NCI-H510A treated with DMSO at 0.1 percent for 48 hours (cell line): ENCODE measurements at regions not wholly inside any gene's neighbourhood (a gene's known extent, or its start where the extent isn't known, plus 50 kb on each side); places are given as distances from the start of the nearest gene placed in this dataset.

Source experiments
- DNase-seq: peaks from one replicate; lab custom pipeline; 2025; lab: John Stamatoyannopoulos, UW

DNA sequence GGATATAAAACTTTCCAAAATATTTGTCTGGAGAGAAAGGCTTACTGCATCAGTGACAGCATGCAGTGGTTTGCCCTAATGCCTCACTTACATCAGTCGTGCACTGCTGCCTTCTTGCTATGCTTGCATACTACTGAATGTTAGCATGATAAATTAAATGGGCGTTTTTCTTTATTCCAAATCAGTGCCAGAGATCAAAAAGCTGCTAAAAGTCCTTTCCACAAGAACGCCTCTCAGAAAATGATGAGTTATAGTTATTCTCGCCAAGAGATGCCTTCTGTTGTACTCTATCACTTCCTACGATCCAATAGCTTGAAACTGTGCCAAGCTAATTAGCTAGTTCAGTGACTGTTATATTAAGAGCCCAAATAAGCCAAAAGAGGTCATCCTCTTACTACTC is 345.8 kb upstream of the ROBO2 start:
- DNase-seq: no peak

DNA sequence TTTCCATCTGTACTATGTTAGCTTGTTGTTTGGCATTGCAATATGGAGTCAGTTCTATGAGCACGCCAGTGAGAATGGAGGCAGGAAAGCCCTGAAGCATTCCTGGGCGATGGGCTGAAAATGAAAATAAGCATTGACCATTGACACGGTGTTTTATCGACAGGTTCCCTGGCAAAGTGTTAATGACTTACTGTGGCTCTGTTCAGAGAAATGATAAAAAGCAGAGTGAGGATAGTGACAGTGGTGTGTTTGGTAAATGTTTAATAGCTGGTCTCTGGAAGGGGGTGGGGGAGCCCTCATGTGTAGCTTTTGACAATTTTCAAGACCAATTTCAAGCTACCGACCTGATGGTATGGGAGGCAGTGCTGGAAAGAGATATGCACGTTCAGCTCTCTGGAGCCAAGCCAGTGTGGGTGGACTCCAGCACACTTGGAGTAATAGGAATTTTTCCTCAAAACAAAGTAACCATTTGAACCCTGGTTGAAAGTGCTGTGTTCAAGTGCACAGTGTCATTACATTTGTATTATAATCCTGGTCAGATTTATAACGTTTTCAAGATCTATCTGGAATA is 341.7 kb upstream of the ROBO2 start:
- no peak for DNase-seq

DNA sequence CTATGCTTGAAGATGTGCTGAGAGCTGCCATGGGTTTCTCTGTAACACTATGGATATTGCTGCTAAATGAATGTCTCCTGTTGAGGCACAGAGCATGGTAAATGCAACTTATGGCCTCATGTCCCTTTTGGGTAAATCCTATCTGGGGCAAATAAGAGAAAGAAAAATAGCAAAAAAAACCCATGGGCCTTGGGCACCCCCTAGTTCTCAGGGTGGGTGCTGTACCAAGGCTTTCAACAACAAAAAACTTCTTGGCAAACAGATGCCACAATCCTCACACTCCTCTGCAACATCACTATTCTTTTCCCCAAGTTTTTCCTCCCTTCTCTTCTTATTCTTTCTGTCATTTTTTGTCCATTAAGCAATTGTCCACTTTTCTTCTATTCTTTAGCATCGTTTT is 340.1 kb upstream of the ROBO2 start:
- DNase-seq: no peak

DNA sequence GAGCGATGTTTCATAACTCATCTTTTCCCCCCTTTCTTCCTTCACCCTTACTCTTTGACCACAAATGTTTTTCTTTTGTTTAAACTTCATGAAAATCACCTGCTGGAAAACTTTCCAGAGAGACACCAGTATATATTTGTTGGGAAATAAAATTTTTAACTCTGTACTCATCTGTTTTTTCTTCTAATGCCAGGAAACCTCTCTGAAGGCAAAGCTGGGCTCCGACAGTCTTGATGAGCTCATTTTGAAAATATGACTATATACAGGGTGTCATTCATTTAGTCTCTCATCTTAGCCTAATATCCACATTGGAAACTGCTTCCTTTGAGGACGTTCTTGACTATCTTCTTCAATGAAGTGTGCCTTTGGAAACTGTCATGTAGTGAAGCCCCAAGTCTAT is 339.6 kb upstream of the ROBO2 start:
- no peak for DNase-seq

DNA sequence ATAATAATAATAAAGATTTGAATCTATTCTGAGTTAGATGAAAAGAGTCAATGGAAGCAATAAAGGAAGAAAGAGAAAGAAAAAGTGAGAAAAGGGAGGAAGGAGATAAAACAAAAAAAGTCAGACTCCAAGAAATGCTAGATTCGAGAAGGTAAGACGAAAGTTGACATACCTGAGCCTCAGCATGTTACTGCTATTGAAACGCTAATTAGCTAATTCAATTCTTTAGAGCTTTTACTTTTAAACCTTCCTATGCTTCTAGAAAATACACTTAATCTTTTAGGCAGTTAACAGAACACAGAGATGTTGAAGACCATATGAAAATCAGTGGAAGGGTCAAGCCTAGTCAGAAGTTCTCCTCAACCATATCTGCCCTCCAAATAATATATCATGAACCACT is 337.2 kb upstream of the ROBO2 start:
- no peak for DNase-seq

DNA sequence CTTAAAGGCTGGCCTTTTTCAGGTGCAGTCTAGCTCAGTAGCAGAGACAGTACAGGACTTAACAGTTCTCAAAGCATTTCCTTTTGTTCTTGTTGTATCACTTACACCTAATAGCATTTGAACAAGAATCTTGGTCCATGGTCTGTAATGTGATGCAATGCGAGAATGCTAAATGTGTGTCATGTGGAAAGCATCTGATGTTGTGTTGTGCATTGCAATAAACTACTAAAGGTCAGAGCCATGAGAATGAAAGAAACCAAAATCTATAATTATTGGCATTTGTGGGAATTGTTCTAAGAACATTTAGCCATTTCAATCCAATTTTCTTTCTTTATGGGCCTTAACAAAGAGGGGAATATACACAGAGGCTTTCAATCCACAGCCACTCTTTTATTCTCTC is 324.5 kb upstream of the ROBO2 start:
- no peak for DNase-seq

DNA sequence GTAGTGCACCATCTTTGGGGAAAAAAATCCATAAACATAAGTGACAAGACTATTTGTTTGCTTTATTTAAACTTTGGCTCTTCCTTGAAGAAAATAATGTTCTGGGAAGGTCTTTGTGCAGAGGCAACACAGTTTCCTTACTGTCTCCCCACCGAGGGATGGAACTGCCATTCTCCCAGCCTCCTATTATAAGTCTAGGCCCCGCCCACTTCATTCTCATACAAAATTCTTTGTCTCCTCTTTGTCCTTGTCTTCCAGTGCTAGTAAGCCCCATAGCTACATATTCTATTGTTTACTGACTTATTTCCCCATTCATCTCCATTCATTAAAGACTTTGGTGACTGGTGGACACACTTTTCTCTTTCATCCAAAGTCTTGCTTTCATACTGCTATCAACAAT is 316.5 kb upstream of the ROBO2 start:
- no peak for DNase-seq

DNA sequence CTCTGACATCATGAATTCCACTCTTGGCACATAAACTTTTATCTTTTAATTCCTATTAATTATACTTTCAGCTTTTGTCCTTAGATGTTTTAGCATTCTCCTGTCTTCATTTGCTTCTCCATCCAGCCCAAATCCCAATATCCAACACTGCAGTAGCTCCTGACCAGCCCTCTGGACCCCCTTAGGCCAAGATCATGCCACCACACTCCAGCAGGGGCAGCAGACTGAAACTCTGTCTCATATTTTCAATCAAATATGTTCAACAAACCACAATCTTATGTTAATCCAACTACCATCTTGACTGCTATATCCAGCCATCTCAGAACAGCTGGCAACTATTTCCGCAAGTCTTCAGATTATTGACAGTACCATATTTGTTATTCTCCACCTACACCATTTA is 315.8 kb upstream of the ROBO2 start:
- no peak for DNase-seq

DNA sequence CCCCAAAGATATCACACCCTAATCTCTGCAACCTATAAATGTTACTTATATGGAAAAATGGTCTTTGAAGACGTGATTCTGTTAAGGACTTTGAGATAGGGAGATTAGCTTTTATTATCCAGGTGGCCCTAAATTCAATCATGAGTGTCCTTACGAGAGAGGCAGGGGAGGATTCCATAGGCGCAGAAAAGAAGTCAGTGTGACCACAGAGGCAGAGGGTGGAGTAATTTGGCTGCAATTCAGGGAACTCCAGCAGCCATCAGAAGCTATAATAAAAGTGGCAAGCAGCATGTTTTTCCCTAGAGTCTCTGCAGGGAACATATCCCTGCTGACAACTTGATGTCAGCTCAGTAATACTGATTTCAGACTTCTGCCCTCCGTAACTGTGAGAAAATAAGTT is 315.2 kb upstream of the ROBO2 start:
- DNase-seq: no peak

DNA sequence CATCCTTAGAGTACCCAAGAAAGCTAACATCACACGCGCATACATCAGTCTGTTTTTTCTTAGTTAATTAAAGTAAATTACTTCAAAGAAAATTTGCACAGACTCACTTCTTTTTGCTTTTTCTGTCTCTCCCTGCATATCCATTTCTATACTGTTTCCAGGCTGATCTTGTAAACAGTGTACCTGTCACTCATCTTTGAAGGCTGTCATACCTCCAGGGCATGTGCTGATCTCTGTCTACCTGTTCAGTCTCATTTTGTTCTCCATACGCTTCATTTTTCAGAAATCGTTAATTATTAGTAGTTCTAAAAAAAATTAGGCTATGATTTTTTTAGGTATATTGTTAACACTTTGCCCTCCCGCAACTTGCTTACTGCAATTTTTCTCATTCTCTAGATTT is 313.9 kb upstream of the ROBO2 start:
- DNase-seq: no peak

DNA sequence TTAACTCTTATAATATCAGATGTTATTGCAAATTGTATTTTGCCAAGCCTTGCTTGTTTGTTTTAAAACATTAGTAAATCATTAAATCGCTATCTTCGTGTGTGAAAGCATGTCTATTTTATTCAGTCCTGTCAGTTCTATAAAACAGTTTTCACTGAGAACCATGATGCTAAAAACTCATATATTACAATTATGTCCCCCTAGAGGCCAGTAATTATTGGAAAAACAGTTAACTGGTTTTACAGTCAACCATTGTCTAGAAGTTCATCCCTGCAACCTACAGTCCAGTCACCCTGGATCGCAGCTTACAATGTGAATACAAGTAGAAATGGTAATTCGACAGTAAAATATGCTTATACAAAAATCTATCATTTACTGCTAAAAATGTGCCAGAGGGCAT is 311.5 kb upstream of the ROBO2 start:
- DNase-seq: no peak

DNA sequence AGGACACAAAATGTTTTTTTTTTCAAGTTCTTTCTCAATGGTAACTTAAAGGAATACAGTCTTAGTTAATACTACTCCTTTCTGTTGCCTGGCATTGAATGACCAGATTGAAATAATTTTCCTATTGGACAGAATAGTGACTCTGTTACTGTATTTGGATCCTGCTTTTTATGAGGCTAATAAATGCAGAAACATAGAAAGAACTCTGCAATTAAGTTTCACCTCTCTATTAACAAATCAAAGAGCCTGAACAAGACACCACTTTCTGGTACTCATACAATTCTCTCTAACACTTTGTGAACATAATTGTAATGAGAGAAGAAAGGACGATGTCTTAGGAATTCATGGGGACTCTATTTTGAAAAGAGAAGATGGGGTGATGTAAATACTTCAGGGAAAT is 308.4 kb upstream of the ROBO2 start:
- DNase-seq: no peak

DNA sequence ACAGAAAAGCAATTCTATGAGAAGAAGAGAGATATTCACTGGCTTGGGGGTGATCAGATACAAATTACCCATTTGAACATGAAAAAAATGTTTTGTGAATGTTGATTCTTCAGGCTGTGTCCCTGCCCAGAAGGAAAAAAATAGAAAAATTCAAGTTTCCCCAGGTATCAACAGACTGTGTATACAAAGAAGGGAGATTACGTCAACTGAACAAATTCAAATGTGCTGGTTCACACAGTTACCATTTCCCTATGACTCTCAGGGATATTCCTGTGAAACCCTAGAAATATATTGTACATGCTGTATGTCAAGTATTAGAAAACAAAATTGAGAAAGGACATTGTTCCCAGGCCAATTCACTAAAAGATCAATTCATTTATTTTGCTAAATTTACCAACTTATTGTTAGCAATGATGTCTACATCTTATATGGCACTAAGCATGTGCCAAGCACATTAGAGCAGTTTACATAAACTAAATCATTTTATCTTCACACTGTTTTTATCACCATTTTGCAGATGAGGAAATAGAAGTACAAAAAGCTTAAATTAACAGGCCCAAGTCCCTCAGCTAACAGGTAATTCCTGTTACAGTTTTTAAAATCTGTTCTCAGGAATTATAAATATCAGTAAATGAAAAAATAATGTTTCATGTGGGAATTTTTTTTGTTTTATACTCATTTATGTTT is 306.7 kb upstream of the ROBO2 start:
- no peak for DNase-seq

DNA sequence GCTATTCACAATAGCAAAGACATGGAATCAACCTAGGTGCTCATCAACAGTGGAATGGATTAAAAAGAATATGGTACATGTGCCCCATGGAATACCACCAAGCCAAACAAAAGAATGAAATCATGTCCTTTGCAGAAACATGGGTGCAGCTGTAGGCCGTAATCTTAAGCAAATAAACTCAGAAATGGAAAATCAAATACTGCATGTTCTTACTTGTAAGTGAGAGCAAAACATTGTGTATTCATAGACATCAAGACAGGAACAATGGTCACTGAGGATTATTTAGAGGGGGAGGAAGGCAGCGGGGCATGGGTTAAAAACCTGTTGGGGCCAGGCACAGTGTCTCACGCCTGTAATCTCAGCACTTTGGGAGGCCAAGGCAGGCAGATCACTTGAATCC is 304.7 kb upstream of the ROBO2 start:
- DNase-seq: no peak

DNA sequence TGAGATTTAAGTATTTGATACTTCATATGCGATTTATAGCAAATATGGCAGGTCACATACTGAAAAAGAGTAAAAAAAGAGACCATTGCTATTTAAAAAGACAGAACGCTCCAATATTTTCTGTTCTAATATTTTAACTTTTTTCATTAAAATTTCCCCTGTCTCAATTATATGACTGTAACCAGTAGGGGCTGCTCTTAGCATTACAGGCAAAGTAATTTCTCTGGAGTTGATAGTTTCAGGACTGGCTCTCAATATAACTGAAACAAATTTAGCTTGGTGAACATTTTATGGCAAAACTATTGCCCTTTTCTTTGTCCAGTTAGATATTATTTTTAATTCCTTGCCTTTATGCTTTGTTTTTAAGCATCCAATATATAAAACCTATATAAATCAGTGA is 286.3 kb upstream of the ROBO2 start:
- no peak for DNase-seq

DNA sequence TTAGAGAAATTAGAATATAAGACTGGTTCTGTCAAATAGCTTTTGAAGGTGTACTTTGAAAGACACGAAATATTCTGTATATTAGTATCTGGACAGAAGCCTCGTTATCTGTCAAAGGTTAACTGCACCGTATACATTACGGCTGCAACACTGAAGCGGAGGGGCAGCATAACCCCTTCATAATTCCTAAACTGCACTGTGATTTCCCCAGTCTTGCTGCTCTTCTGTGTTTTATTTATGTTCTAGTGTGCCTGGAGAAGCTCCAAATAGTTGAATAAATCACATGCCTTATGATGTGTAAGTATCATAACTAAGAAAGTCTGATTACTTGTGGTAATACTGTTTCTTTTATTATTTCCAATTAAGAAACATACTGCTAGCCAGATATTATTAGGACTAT is 285.7 kb upstream of the ROBO2 start:
- no peak for DNase-seq

DNA sequence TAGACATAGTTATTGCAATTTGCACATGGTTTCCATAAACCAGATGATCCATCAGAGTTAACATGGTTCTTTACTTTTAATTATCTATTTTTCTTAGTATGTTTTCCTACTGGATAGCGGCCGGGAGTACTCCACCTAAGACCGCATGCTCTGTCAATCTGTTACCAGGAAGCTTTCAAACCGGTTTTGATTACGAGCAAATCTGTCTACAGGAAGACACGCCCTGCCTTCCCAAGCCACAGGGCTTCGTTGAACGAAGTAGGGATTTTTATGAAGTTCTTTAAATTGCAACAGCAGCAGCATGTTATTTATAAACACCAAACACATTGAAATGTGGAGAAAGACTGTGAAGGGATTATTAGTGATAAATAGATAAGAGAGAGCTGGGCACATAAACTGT is 283.3 kb upstream of the ROBO2 start:
- DNase-seq: no peak

DNA sequence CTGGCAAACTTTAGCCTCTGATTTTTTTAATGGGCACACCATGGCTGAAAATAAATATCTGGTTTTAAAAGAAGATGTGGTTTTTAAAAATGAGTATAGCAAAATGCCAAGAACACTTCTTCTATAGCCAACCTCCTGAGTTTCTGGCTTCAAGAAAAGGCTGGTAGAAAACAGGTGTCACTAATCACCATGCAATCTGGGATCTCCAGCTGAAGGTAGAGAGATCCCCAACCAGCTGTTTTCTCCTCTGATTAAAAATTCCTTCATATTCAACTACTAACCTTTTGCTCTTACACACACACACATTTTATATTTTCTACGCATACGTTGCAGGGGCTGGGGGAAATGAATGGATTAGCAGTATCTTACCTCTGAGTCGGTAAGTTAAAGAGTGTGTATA is 279.6 kb upstream of the ROBO2 start:
- no peak for DNase-seq

DNA sequence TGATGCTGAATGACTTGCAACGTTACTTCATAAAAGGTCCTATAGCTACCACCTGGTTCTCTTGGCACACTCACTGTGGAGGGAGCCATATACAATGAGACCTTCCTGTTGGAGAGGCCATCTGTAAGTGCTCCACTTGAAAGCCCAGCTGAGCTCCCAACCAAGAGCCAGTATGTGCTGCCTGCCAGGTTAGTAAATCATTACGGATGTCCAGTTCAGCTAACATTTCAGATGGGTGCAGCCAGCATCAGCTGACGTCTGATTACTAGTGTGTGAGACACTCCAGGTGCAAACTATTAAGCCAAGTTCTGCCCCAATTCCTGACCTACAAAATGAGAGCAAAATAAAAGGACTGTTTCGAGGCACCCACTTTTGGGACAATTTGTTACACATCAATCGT is 274.4 kb upstream of the ROBO2 start:
- DNase-seq: peak; percentile 51

DNA sequence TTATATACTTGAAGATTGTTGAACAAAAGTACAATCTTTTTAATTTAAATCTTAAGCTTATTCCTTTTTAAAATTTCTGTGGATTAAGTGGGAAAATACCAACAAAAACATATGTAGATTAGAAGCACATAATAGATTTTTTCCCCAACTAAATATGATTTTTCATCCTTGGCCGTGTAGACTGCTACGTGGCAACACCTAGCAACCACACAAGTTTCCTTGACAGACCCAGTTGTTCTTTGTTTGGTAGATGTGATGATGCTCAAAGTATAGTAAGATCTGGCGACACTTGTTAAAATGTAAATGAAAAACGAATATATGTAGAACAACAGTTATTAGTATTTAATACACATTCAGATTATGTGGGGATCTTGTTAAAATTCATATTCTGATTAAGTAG is 271.0 kb upstream of the ROBO2 start:
- DNase-seq: no peak

DNA sequence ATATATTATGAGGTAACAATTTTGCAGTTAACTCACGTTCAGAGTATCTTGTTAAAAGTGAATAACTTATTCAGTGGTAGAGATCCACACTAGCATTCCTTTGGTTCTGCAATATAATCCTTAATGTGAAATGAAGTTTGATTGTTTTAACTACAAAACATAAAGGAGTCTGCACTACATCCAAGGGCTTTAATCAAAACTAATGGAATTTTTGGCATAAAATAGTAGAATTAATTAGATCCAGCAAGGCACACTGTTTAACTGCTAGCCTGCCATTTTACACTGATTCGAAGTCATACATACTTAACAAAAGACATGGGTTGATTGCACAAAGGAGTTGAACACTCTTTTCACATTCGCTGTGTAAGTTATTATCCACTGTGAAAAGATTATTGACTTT is 263.0 kb upstream of the ROBO2 start:
- no peak for DNase-seq

DNA sequence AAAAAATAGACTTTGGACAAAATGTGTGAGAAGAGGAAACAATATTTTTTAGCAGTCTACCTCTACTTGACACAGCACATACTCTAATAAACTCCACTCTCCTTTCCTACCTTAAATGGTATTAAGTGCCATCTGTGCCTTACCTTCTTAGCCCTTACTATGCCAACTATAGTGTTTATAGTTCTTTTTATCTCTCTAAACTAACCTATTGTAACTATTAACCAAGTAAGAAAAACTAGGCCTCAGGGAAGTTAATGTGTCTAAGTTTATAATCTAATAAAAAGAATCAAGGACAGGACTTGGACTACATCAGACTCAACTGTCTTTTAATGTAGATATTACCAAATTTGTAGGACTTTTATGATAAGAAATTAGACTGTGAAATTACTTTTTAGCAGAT is 251.7 kb upstream of the ROBO2 start:
- no peak for DNase-seq

DNA sequence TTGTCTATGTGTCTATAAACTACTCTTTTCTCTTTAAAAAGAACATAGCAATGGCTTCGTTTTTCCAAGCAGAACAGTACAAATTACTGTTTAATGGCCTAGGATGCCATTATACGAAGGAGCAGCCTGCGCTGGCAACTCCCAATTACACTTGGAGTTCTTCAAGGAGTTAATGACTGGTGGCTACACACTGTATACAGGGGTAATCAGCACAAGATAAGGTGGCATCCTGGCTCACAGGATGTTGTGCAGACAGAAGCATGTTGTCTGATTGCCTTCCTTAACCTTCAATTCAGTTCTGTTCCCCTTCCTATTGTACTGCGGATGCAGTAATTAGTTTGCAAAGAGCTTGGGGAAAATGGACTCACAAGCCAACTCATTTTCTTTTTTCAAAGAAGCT is 250.7 kb upstream of the ROBO2 start:
- no peak for DNase-seq

DNA sequence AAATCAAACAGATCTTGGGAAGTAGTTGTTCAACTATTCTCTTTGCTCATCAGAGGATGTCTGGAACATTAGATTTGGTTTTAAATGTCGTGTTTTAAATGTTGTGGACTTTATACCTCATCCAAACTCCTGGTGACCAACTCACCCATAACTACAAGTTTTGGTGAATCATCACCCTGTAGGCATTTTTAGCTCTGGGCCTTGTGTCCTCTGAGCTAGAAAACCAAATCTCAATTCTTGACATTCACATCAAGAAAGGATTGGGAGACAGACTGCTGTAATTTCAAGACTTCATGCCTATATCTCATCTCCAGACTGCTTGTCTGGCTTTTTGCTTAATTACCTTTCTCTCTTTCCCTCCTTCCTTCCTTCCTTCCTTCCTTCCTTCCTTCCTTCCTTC is 228.5 kb upstream of the ROBO2 start:
- DNase-seq: no peak
